Suppressor macrophage treated with lipopolysaccharide for 4 hours (primary cell): ENCODE measurements at regions not wholly inside any gene's neighbourhood (a gene's known extent, or its start where the extent isn't known, plus 50 kb on each side); places are given as distances from the start of the nearest gene placed in this dataset.
"Not testable (repeated sequence)": the region's sequence is repeated elsewhere in the genome, so short reads cannot be mapped to it uniquely, and the experiment has no call there.

Source experiments
- DNase-seq: peaks from one replicate; pipeline ENCODE4 v3.0.0-alpha.2; 2020

- no peak for DNase-seq
These were observed 383.1 kb downstream of the DLEU7 start for GRCh38 chr13:50460358-50460757.

DNA sequence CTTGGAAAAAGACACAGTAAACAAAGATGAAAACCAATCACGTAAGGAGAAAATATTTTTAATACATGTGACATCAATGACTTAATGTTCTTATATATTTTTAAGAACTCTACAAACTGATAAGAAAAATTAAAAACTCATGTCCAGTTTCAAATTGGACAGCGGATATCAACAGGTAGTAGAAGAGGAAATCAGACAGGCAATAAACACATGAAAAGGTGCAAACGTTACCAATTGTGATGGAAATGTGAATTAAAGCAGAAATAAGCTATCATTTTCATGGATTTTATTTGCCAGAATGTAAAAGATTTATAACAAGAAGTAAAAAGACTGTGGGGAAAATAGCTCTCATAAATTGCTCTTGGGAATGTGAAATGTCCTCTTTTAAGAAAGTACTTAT, 382.3 kb downstream of the DLEU7 start:
- DNase-seq, result no peak

GRCh38 chr13:50463719-50464118, 379.8 kb downstream of the DLEU7 start:
- DNase-seq, result no peak

GRCh38 chr13:50464349-50465251, 378.9 kb downstream of the DLEU7 start:
- no peak for DNase-seq

DNA sequence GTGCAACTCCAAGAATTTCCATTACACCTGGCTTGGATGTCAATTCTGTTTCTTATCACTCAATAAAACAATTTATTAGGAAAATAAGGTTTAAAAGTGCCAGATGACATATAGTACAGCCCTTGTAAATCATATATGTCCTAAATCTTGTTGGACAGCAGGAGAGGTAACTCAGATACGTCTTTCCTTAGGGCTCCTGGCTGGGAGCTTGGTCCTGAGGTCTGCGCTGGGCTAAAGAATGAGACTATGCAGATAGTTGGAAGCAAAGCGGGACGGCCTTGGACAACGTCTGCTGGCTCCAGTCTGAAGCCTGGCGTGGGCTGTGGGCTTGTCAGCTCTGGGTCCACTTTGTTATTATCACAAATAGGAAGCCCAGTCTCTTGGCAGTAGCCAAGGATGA, 377.0 kb downstream of the DLEU7 start:
- no peak for DNase-seq

- no peak for DNase-seq
These were observed 376.1 kb downstream of the DLEU7 start for GRCh38 chr13:50467156-50468110.

- no peak for DNase-seq
These were observed 374.4 kb downstream of the DLEU7 start for GRCh38 chr13:50468849-50469669.

GRCh38 chr13:50473050-50473449, 370.4 kb downstream of the DLEU7 start:
- not testable (repeated sequence) for DNase-seq

- no peak for DNase-seq
These were observed 369.3 kb downstream of the DLEU7 start for GRCh38 chr13:50474088-50474662.

- no peak for DNase-seq
These were observed 366.8 kb downstream of the DLEU7 start for GRCh38 chr13:50476577-50477285.

- no peak for DNase-seq
These were observed 361.6 kb downstream of the DLEU7 start for GRCh38 chr13:50481936-50482335.

DNA sequence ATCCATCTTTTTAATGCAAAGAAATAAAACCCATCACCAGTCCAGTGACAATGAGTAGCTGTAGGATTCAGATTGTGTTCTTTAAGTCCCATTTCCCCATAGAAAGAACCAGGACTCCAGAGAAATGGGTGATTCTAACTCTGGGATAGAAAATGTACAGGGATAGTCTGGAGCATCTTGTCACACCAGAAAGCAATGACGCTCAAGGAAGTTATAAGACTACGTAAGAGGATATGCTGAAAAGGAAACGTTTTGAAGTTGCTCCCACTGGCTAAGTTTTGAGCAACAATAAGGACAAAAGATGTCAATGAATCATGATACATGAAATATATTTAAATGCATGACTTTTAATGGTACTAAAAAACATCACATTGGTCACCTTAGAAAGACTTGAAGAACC, 360.1 kb downstream of the DLEU7 start:
- no peak for DNase-seq

DNA sequence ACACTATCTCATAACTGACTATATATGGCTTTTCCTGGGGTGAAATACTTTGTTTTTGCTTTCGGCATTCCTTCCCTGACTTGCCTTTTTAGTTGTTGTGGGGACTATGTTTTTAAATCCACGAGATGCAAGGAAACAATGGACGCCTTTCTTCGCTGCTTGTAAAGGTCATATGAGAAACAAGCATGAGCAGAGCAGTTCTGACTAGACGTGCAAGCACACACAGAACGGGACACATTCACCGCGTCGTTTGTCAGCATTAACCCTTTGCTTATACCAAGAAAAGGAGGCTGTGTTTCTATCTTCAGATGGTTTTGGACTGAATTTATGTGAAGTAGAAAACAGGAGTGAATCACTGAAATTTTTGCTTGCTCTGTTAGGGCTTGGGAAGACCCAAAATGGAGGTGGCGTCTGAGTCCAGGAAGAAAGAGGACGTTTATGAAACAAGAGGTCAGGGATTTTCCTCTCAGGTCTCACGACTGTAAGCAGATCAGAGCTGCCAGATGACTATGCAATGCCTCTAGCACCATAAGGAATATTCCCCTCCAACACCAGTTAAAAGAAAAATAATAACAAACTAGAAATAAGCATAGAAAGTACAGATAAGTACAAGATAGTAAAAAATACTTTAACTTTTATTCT, 358.9 kb downstream of the DLEU7 start:
- DNase-seq, result no peak

DNA sequence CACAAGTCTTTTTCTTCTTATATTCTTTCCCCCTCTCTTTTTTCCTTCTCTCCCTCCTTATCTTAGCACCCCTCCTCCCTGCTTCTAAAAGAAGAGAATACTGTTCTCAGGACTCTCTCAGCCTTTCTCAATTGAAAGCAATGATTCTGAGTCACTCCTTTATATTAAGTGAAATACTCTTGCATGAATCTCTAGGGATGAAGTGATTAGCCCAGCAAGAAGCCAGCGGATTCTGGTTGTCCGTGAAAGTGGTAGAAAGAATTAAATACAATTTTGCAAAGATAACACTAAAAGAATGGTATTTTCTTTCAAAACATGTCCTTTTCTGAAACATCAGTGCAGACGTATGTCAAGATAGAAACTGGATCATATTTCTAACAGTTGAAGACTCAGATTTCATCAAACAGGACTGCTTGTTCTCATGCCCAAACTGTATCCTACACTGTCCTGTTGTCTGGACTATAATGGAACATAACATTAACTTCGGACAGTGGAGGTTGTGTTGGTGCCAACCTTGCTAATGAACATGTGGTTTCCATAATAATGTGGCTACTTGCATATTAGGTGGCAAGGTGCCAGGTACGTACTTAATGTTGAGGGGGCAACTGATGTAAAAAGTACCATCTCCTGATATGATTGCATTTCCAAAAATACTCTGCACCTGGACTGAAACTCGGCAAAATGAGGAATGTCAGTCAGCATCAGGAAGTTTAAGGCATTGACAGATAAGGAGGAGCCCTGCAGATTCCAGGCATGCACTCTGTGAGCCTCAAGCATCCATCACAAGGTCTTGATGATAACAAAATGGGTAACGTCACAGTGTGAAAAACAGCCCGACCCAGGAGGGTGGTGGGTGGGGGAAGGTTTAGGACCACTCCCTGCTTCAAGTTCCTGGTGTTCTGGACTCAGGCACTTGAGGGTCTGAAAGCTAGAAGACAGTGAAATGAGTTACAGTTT, 357.2 kb downstream of the DLEU7 start:
- no peak for DNase-seq

DNA sequence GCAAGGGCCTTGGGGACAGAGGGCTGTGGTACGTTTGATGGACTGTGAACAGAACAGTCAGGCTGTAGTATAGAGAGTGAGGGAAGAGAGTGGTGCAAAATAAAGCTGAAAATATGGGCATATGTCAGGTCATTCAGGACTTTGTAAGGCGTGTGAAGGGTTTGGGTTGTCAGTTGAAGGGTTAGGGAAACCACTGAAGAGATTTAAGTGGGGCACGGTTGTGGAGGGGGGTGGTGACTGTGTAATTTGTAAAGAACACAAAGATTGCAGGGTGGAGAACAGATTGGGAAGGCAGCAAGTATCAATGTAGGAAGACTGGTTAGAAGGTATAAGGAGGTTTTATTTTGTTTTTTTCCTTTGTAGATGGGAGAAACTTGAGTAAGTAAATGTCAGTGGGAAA, 349.8 kb downstream of the DLEU7 start:
- no peak for DNase-seq

- no peak for DNase-seq
These were observed 349.4 kb downstream of the DLEU7 start for GRCh38 chr13:50494138-50494537.

GRCh38 chr13:50503212-50503611, 340.3 kb downstream of the DLEU7 start:
- not testable (repeated sequence) for DNase-seq

DNA sequence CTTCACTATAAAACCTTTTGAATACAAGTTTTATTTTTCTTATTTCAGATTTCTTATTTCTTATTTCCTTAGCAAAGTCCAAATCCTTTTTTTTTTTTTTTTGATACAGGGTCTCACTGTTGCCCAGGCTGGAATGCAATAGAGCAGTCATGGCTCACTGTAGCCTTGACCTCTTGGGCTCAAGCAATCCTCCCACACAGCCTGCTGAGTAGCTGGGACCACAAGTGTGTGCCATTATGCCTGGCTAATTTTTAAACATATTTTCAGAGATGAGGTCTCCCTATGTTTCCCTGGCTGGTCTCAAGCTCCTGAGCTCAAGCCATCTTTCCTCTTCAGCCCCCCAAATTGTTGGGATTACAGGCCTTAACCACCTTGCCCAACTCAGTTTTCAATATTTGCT, 334.3 kb downstream of the DLEU7 start:
- no peak for DNase-seq

DNA sequence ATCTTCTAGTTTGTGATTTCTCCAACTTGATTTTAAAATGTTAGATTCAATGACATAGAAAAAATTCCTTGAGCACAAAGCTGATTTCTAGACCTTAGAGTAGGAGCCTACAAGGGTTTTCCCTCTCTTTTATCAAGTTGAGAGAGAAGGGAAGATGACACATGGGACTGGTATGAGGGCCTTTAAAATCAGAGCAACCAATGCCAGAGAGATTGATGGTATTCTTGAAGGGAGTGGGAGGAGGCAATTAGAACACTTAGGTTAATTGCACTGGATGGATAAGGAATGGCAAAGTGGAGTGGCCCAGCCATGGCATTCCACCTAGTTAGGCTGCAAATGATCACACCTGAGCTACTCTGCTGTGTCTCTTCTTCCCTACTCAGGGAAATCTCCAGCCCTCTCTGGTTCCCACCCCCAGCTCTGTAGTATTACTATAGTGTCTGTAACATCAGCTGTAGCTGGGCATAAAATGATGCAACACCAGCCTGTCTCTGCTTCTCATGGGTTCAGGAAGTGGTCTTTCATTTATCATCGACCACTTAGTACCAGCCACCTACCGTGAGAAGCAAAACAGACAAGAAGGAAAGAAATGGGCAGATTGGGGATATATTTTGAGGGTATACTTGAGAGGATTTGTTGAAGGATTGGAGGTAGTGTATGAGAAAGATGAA, 333.6 kb downstream of the DLEU7 start:
- DNase-seq, result no peak
